Prostate gland (tissue), 2 donors: ENCODE measurements at regions not wholly inside any gene's neighbourhood (a gene's known extent, or its start where the extent isn't known, plus 50 kb on each side); places are given as distances from the start of the nearest gene placed in this dataset.

Source experiments
- POLR2A ChIP-seq: fragments of 450-650 bp; IDR thresholded peaks from one replicate; pipeline ENCODE4 v1.6.1; 2016; ENCODE audit warnings: antibody characterized with exemption, mild to moderate bottlenecking
- TF ChIP-seq, protein P1 (sequence below), 4 experiments: fragments of 200-600 bp in 2 of 4; fragments of 450-650 bp in 2 of 4; sonication (generic) in 2 of 4; IDR thresholded peaks; 1 replicate in 3 of 4; 2 replicates in 1 of 4; pipeline ENCODE4 v1.5.1; 2016 to 2019; ENCODE audit warnings: antibody characterized with exemption in 4 of 4, mild to moderate bottlenecking in 2 of 4, moderate library complexity in 2 of 4

GRCh38 chrX:10048076-10048475 is 80.9 kb downstream of the CLDN34 start:
- no peak for TF ChIP-seq POLR2A
- TF ChIP-seq, protein P1, sequence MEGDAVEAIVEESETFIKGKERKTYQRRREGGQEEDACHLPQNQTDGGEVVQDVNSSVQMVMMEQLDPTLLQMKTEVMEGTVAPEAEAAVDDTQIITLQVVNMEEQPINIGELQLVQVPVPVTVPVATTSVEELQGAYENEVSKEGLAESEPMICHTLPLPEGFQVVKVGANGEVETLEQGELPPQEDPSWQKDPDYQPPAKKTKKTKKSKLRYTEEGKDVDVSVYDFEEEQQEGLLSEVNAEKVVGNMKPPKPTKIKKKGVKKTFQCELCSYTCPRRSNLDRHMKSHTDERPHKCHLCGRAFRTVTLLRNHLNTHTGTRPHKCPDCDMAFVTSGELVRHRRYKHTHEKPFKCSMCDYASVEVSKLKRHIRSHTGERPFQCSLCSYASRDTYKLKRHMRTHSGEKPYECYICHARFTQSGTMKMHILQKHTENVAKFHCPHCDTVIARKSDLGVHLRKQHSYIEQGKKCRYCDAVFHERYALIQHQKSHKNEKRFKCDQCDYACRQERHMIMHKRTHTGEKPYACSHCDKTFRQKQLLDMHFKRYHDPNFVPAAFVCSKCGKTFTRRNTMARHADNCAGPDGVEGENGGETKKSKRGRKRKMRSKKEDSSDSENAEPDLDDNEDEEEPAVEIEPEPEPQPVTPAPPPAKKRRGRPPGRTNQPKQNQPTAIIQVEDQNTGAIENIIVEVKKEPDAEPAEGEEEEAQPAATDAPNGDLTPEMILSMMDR (IDR thresholded peaks at IDR 0.05), result no peak
